H1 (cell line): ENCODE measurements at regions not wholly inside any gene's neighbourhood (a gene's known extent, or its start where the extent isn't known, plus 50 kb on each side); places are given as distances from the start of the nearest gene placed in this dataset.

ENCODE experiments used
- ATF3 ChIP-seq: IDR thresholded peaks from 2 replicates; pipeline ENCODE4 v1.6.1; 2011; ENCODE audit warnings: low read depth, mild to moderate bottlenecking, low read length; ENCODE audit not compliant: insufficient read depth
- CHD7 ChIP-seq: fragments of 300-600 bp; sonication (generic); IDR thresholded peaks from 2 replicates; pipeline ENCODE4 v1.7.1; 2012; ENCODE audit warnings: low read length, moderate library complexity, mild to moderate bottlenecking, inconsistent platforms; ENCODE audit not compliant: insufficient replicate concordance
- CTBP2 ChIP-seq: IDR thresholded peaks from 2 replicates; pipeline ENCODE4 v1.7.0; 2011; ENCODE audit warnings: borderline replicate concordance, mild to moderate bottlenecking, moderate library complexity, mixed read lengths, low read length; ENCODE audit not compliant: insufficient read depth, insufficient read length
- HDAC2 ChIP-seq, 2 experiments: fragments of 300-600 bp in 1 of 2; sonication (generic) in 1 of 2; IDR thresholded peaks; 2 replicates each; pipeline ENCODE4 v1.6.1; 2011 to 2012; ENCODE audit warnings: low read depth in 2 of 2, low read length in 2 of 2, mild to moderate bottlenecking in 2 of 2, moderate library complexity in 2 of 2, borderline replicate concordance in 1 of 2, inconsistent platforms in 1 of 2
- HDAC6 ChIP-seq: IDR thresholded peaks from one replicate; pipeline ENCODE4 v1.7.1; 2012; ENCODE audit warnings: low read depth, mild to moderate bottlenecking, inconsistent platforms, low read length, moderate library complexity
- JUN ChIP-seq: IDR thresholded peaks from 2 replicates; pipeline ENCODE4 v1.6.1; 2011; ENCODE audit warnings: low read depth, mild to moderate bottlenecking, improper control_type of control experiment, low read length
- KDM5A ChIP-seq: fragments of 200-600 bp; IDR thresholded peaks from 2 replicates; pipeline ENCODE4 v1.7.1; 2012; ENCODE audit warnings: mild to moderate bottlenecking, low read length, inconsistent platforms, mixed read lengths
- POLR2AphosphoS5 ChIP-seq: IDR thresholded peaks from 2 replicates; pipeline ENCODE4 v1.6.1; 2011; ENCODE audit warnings: low read depth, low read length
- POU5F1 ChIP-seq: IDR thresholded peaks from 2 replicates; pipeline ENCODE4 v1.6.1; 2011; ENCODE audit warnings: low read depth, mild to moderate bottlenecking, low read length, moderate library complexity
- TBP ChIP-seq: IDR thresholded peaks from 2 replicates; pipeline ENCODE4 v1.6.1; 2011; ENCODE audit warnings: low read depth, low read length, improper control_type of control experiment

- TF ChIP-seq CHD7 (no peak), TBP (no peak), CTBP2 (no peak), HDAC2 (IDR thresholded peaks at IDR 0.05; ENCODE audit: borderline replicate concordance in 1 of 2, low read depth in 2 of 2, low read length in 2 of 2) (no peak), HDAC6 (no peak), ATF3 (no peak), JUN (no peak), POLR2AphosphoS5 (no peak), POU5F1 (no peak), KDM5A (no peak)
Measured at GRCh38 chr1:216923601-216924000, 200.4 kb upstream of the ESRRG start (continued).
